Loucy (cell line): ENCODE measurements at regions not wholly inside any gene's neighbourhood (a gene's known extent, or its start where the extent isn't known, plus 50 kb on each side); places are given as distances from the start of the nearest gene placed in this dataset.

Experiments
- H2AFZ ChIP-seq: fragments of 200-600 bp; sonication (generic); 2 replicates; pipeline ENCODE4 v1.6.0; 2016; ENCODE audit warnings: antibody characterized with exemption, mild to moderate bottlenecking, low read length, moderate library complexity
- H3F3A ChIP-seq: fragments of 200-600 bp; 2 replicates; pipeline ENCODE4 v1.6.0; 2016; ENCODE audit warnings: antibody characterized with exemption, low read depth, mild to moderate bottlenecking
- H3K27me3 ChIP-seq: fragments of 200-600 bp; sonication (generic); 2 replicates; pipeline ENCODE4 v1.6.1; 2014; ENCODE audit warnings: low read length, mild to moderate bottlenecking; ENCODE audit not compliant: insufficient read depth, poor library complexity, severe bottlenecking
- H3K36me3 ChIP-seq: fragments of 200-600 bp; sonication (generic); 2 replicates; pipeline ENCODE4 v1.6.1; 2016; ENCODE audit warnings: low read length; ENCODE audit not compliant: insufficient read depth
- H3K4me1 ChIP-seq: fragments of 200-600 bp; sonication (generic); 2 replicates; pipeline ENCODE4 v1.5.1; 2014; ENCODE audit warnings: low read length, mild to moderate bottlenecking; ENCODE audit not compliant: insufficient read depth, poor library complexity, severe bottlenecking
- H3K4me2 ChIP-seq: fragments of 200-600 bp; sonication (generic); 2 replicates; pipeline ENCODE4 v1.6.0; 2014; ENCODE audit warnings: antibody characterized with exemption, low read length, low read depth, mild to moderate bottlenecking; ENCODE audit not compliant: poor library complexity, severe bottlenecking
- H3K4me3 ChIP-seq: fragments of 200-600 bp; sonication (generic); 2 replicates; pipeline ENCODE4 v1.5.1; 2014; ENCODE audit warnings: low read length, mild to moderate bottlenecking, mixed read lengths; ENCODE audit not compliant: poor library complexity, severe bottlenecking
- H3K79me2 ChIP-seq: fragments of 200-600 bp; sonication (generic); 2 replicates; pipeline ENCODE4 v1.6.1; 2014; ENCODE audit warnings: low read length; ENCODE audit not compliant: insufficient read depth
- H3K9ac ChIP-seq: fragments of 200-600 bp; sonication (generic); 2 replicates; pipeline ENCODE4 v1.6.0; 2014; ENCODE audit warnings: mild to moderate bottlenecking, low read depth, low read length, moderate library complexity; ENCODE audit not compliant: poor library complexity, severe bottlenecking
- H3K9me2 ChIP-seq: fragments of 200-600 bp; sonication (generic); replicated peaks from 2 replicates; pipeline ENCODE4 v1.6.1; 2016; ENCODE audit warnings: low read depth, low read length, mixed read lengths
- H3K9me3 ChIP-seq: fragments of 200-600 bp; sonication (generic); 2 replicates; pipeline ENCODE4 v1.6.1; 2014; ENCODE audit warnings: mild to moderate bottlenecking, antibody characterized with exemption, low read length, low read depth; ENCODE audit not compliant: insufficient read depth
- H4K20me1 ChIP-seq: fragments of 200-600 bp; sonication (generic); 2 replicates; pipeline ENCODE4 v1.6.0; 2014; ENCODE audit warnings: antibody characterized with exemption, low read length, mild to moderate bottlenecking; ENCODE audit not compliant: insufficient read depth, poor library complexity, severe bottlenecking
- EZH2phosphoT487 ChIP-seq: fragments of 200-600 bp; IDR thresholded peaks from 2 replicates; pipeline ENCODE4 v1.6.1; 2018; ENCODE audit warnings: antibody characterized with exemption, mild to moderate bottlenecking, moderate library complexity, borderline replicate concordance
- TF ChIP-seq, protein P1 (sequence below): fragments of 200-600 bp; sonication (generic); conservative IDR thresholded peaks from 2 replicates; pipeline ENCODE4 v1.5.1; 2014; ENCODE audit warnings: mild to moderate bottlenecking, antibody characterized with exemption, low read length

DNA sequence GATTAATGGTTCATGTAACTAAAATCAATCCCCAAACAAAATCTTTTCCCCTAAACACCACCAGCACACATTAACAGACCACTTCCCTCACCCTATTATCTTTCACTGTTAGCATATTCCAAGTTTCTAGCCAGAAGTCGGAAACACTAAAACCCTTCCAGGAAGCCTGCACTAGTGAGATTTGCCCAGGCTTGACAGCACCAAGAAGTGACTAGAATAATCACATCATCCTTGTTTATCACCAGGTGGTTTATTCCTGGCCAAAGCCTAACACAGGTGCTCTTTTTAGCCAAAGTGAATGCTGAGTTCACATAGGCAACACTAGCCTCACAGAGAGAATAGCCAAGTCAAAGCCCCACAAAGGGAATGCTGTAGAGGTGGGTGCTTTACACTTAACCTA, 221.2 kb upstream of the HNRNPA3 start:
- TF ChIP-seq EZH2phosphoT487, result no peak
- TF ChIP-seq, protein P1, sequence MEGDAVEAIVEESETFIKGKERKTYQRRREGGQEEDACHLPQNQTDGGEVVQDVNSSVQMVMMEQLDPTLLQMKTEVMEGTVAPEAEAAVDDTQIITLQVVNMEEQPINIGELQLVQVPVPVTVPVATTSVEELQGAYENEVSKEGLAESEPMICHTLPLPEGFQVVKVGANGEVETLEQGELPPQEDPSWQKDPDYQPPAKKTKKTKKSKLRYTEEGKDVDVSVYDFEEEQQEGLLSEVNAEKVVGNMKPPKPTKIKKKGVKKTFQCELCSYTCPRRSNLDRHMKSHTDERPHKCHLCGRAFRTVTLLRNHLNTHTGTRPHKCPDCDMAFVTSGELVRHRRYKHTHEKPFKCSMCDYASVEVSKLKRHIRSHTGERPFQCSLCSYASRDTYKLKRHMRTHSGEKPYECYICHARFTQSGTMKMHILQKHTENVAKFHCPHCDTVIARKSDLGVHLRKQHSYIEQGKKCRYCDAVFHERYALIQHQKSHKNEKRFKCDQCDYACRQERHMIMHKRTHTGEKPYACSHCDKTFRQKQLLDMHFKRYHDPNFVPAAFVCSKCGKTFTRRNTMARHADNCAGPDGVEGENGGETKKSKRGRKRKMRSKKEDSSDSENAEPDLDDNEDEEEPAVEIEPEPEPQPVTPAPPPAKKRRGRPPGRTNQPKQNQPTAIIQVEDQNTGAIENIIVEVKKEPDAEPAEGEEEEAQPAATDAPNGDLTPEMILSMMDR, result no peak
- Histone ChIP-seq H3K79me2 (no peaks in the 10 kb centered on the region), H3K27me3 (no peaks in the 10 kb centered on the region), H3K4me3 (no peak overlapping the region), H4K20me1 (no peaks in the 10 kb centered on the region), H3K36me3 (no peaks in the 10 kb centered on the region), H3K4me1 (no peaks in the 10 kb centered on the region), H3K9ac (no peak overlapping the region), H3F3A (no peaks in the 10 kb centered on the region), H3K4me2 (no peak overlapping the region), H3K9me2 (no peaks in the 10 kb centered on the region), H2AFZ (no peak overlapping the region), H3K9me3 (no peaks in the 10 kb centered on the region)

DNA sequence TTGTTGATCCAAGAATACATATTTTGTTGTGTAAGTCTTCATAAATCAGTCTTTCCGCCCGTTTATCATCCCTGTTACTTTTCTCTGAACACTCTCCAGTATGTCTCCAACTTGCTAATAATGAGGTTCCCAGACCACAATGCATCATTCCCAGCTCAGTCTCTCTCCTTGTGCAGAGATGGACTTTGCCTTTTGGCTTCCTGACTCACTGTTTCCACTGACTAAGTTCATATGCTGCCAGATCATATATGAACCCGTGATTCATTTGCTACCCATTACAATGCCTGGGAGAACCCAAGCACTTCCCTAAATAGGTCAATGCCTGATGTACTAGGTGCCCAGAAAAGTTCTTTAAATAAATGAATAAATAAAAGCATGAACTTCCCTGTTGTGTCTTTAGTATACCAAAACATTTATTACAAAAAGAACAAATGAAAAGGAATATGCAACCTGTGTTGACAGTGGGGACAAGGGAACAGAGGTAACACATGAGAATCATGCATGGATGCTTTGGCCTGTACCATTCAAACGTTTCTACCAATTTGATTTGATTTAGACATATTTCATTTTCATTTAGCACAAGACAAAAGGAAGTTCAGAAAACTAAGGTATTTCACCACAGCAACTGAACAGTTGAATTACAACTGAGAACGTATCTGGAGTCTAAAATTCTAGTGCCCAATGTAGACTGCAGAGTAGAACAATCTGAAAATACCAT, 215.4 kb upstream of the HNRNPA3 start:
- no peaks in the 10 kb centered on the region for H3K27me3 ChIP-seq
- H3K9me3 ChIP-seq, result no peaks in the 10 kb centered on the region
- H3K4me1 ChIP-seq, result peaks cover 39% of the 10 kb centered on the region
- no peak for TF ChIP-seq EZH2phosphoT487
- TF ChIP-seq, protein P1, result no peak
- H3K4me2 ChIP-seq, result peak overlapping the region; percentile 1
- H3K4me3 ChIP-seq, result no peak overlapping the region
- H2AFZ ChIP-seq, result peak overlapping the region; percentile 47
- no peaks in the 10 kb centered on the region for H3F3A ChIP-seq
- no peaks in the 10 kb centered on the region for H3K36me3 ChIP-seq
- no peaks in the 10 kb centered on the region for H4K20me1 ChIP-seq
- no peaks in the 10 kb centered on the region for H3K79me2 ChIP-seq
- no peak overlapping the region for H3K9ac ChIP-seq
- no peaks in the 10 kb centered on the region for H3K9me2 ChIP-seq

DNA sequence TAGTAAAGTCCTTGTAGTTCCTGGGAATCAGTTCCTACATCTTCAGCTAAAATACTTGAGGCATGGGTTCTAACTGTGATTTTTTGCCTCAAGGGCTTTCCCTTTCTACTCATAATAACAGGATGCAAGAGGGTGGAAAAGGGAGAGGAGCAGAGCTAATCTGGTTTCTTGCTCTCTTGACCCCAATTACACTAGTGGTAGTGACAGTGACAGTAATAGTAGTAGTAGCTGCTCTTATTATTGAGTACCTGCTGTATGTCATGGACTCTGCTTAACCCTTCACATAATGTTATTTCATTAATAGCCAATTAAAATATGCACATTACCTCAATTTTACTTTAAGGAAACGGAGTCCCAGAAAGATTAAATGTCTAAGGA, 214.8 kb upstream of the HNRNPA3 start:
- Histone ChIP-seq H3K27me3 (no peaks in the 10 kb centered on the region), H3K9ac (no peak overlapping the region), H3F3A (no peaks in the 10 kb centered on the region), H4K20me1 (no peaks in the 10 kb centered on the region), H3K4me1 (peaks cover 39% of the 10 kb centered on the region), H2AFZ (peak overlapping the region; percentile 47; the same call in 1 of the 2 replicates), H3K4me3 (no peak overlapping the region), H3K36me3 (no peaks in the 10 kb centered on the region), H3K79me2 (no peaks in the 10 kb centered on the region), H3K9me3 (no peaks in the 10 kb centered on the region), H3K4me2 (peak overlapping the region; percentile 1), H3K9me2 (no peaks in the 10 kb centered on the region)
- no peak for TF ChIP-seq EZH2phosphoT487
- TF ChIP-seq, protein P1, result no peak
